HEK293T (cell line): ENCODE measurements at regions not wholly inside any gene's neighbourhood (a gene's known extent, or its start where the extent isn't known, plus 50 kb on each side); places are given as distances from the start of the nearest gene placed in this dataset.

Experiments
- CTCF ChIA-PET: fragments of 350-600 bp; formaldehyde crosslinking; extraction: SDS; loops from one replicate; lab custom pipeline; 2021; ENCODE audit warnings: antibody characterized with exemption, inconsistent platforms; lab: Yijun Ruan, JAX
- POLR2A ChIA-PET: fragments of 350-600 bp; formaldehyde crosslinking; extraction: SDS; loops from one replicate; lab custom pipeline; 2020; ENCODE audit warnings: antibody characterized with exemption, inconsistent platforms; lab: Yijun Ruan, JAX
- DNase-seq: peaks from one replicate; pipeline ENCODE4 v3.0.0; 2012; ENCODE audit warnings: mixed read lengths; ENCODE audit errors: extremely low spot score
- ARNT ChIP-seq: fragments of 450-650 bp; IDR thresholded peaks from 2 replicates; pipeline ENCODE4 v1.6.1; 2017; ENCODE audit warnings: mild to moderate bottlenecking
- BHLHE40 ChIP-seq: fragments of 450-650 bp; IDR thresholded peaks from 2 replicates; pipeline ENCODE4 v1.6.1; 2016; ENCODE audit warnings: mild to moderate bottlenecking, moderate library complexity, borderline replicate concordance
- CTBP1 ChIP-seq: fragments of 450-650 bp; IDR thresholded peaks from 2 replicates; pipeline ENCODE4 v1.6.1; 2016; ENCODE audit warnings: borderline replicate concordance
- ELF4 ChIP-seq: fragments of 450-650 bp; IDR thresholded peaks from 2 replicates; pipeline ENCODE4 v1.6.1; 2017; ENCODE audit warnings: antibody characterized with exemption
- FOXA1 ChIP-seq: fragments of 450-650 bp; IDR thresholded peaks from 2 replicates; pipeline ENCODE4 v1.6.1; 2016; ENCODE audit warnings: mild to moderate bottlenecking
- FOXK2 ChIP-seq: fragments of 450-650 bp; IDR thresholded peaks from 2 replicates; pipeline ENCODE4 v1.6.1; 2016; ENCODE audit warnings: mild to moderate bottlenecking
- FOXM1 ChIP-seq: fragments of 450-650 bp; IDR thresholded peaks from 2 replicates; pipeline ENCODE4 v1.6.1; 2017; ENCODE audit warnings: mild to moderate bottlenecking, borderline replicate concordance
- HDGF ChIP-seq: fragments of 450-650 bp; IDR thresholded peaks from 2 replicates; pipeline ENCODE4 v1.6.1; 2017; ENCODE audit warnings: antibody characterized with exemption, borderline replicate concordance
- L3MBTL2 ChIP-seq: fragments of 450-650 bp; conservative IDR thresholded peaks from 2 replicates; pipeline ENCODE4 v1.6.1; 2016; ENCODE audit warnings: mild to moderate bottlenecking
- LEF1 ChIP-seq: fragments of 450-650 bp; IDR thresholded peaks from 2 replicates; pipeline ENCODE4 v1.6.1; 2017; ENCODE audit warnings: mild to moderate bottlenecking, borderline replicate concordance
- NFRKB ChIP-seq: fragments of 450-650 bp; IDR thresholded peaks from 2 replicates; pipeline ENCODE4 v1.6.1; 2016; ENCODE audit warnings: mild to moderate bottlenecking, moderate library complexity
- PKNOX1 ChIP-seq: fragments of 450-650 bp; IDR thresholded peaks from 2 replicates; pipeline ENCODE4 v1.6.1; 2016
- SP1 ChIP-seq: fragments of 450-650 bp; IDR thresholded peaks from 2 replicates; pipeline ENCODE4 v1.6.1; 2017
- SUZ12 ChIP-seq: fragments of 450-650 bp; IDR thresholded peaks from 2 replicates; pipeline ENCODE4 v1.6.1; 2016; ENCODE audit warnings: mild to moderate bottlenecking
- TARDBP ChIP-seq: fragments of 450-650 bp; IDR thresholded peaks from 2 replicates; pipeline ENCODE4 v1.6.1; 2016
- ZNF384 ChIP-seq: fragments of 450-650 bp; IDR thresholded peaks from 2 replicates; pipeline ENCODE4 v1.6.1; 2016

- TF ChIP-seq L3MBTL2 = no peak
- TF ChIP-seq ARNT = no peak
- TF ChIP-seq LEF1 = no peak
- DNase-seq = no peak
- CTCF ChIA-PET = no interaction called here
- POLR2A ChIA-PET = no interaction called here
Observed at GRCh38 chr10:131646551-131647525, 254.0 kb upstream of the PPP2R2D start.

GRCh38 chr10:131647789-131648188, 253.0 kb upstream of the PPP2R2D start:
- DNase-seq = no peak
- POLR2A ChIA-PET = no interaction called here
- CTCF ChIA-PET = no interaction called here
- TF ChIP-seq SP1 (no peak), FOXA1 (no peak), ZNF384 (no peak), L3MBTL2 (no peak), PKNOX1 (no peak), FOXM1 (no peak), BHLHE40 (no peak), NFRKB (no peak), SUZ12 (no peak), ELF4 (no peak), CTBP1 (no peak), HDGF (no peak), TARDBP (no peak), LEF1 (no peak), ARNT (no peak), FOXK2 (no peak)

GRCh38 chr10:131648386-131649020, 252.3 kb upstream of the PPP2R2D start:
- ChIA-PET POLR2A (no interaction called here), CTCF (no interaction called here)
- no peak for TF ChIP-seq PKNOX1
- no peak for TF ChIP-seq LEF1
- TF ChIP-seq L3MBTL2 = no peak
- TF ChIP-seq ZNF384 = no peak
- no peak for TF ChIP-seq FOXM1
- no peak for TF ChIP-seq FOXK2
- no peak for TF ChIP-seq ARNT
- no peak for TF ChIP-seq TARDBP
- TF ChIP-seq CTBP1 = no peak
- no peak for TF ChIP-seq NFRKB
- no peak for TF ChIP-seq SP1
- TF ChIP-seq ELF4 = no peak
- TF ChIP-seq HDGF = no peak
- TF ChIP-seq BHLHE40 = no peak
- TF ChIP-seq FOXA1 = no peak
- no peak for DNase-seq

- DNase-seq = no peak
- POLR2A ChIA-PET = no interaction called here
- CTCF ChIA-PET = no interaction called here
- TF ChIP-seq ARNT (no peak), BHLHE40 (no peak), SP1 (no peak), TARDBP (no peak), FOXM1 (no peak), NFRKB (no peak), ZNF384 (no peak), LEF1 (no peak), L3MBTL2 (no peak)
Observed at GRCh38 chr10:131649617-131650016, 251.2 kb upstream of the PPP2R2D start.

- TF ChIP-seq FOXA1 (no peak), LEF1 (no peak), BHLHE40 (no peak), SUZ12 (no peak), ZNF384 (no peak), SP1 (no peak), HDGF (no peak), NFRKB (no peak), TARDBP (no peak), FOXM1 (no peak)
- ChIA-PET CTCF (no interaction called here), POLR2A (no interaction called here)
- DNase-seq = no peak
Observed at GRCh38 chr10:131650169-131650705, 250.6 kb upstream of the PPP2R2D start.
